Fibroblast of mammary gland (primary cell): ENCODE measurements at regions not wholly inside any gene's neighbourhood (a gene's known extent, or its start where the extent isn't known, plus 50 kb on each side); places are given as distances from the start of the nearest gene placed in this dataset.

Experiments
- DNase-seq: peaks from one replicate; pipeline ENCODE4 v3.0.0-alpha.2; 2010; ENCODE audit warnings: low read depth
- H3K4me3 ChIP-seq: 2 replicates; pipeline ENCODE4 v1.5.1; 2011; ENCODE audit warnings: low read depth, mild to moderate bottlenecking, low read length, moderate library complexity; ENCODE audit not compliant: control insufficient read depth
- TF ChIP-seq, protein P1 (sequence below): conservative IDR thresholded peaks from 2 replicates; pipeline ENCODE4 v1.5.1; 2011; ENCODE audit warnings: low read depth, low read length, inconsistent platforms; ENCODE audit not compliant: control insufficient read depth, insufficient read depth

DNA sequence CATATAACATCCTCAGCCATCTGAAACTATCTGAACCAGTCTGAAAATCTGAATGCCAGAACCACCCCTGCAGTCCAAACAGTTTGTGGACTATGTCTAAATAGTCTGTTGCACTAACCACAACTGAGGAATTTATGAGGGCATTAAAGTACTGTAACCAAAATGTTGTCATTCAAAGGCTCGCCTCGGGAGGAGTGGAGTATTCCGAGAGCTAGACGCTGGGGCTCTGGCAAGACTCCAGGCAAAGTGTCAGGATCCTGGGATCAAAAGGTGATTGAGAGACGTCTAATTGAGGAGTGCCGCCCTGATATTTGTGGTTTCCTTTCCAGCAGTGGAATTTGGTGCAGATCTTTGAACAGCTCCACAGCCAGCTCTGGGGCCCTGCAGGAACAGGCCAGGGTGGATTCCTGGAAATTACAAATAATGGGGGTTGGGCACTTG, 142.9 kb upstream of the MYOCD start:
- peak; percentile 11 for DNase-seq
- H3K4me3 ChIP-seq, result no peak overlapping the region
- TF ChIP-seq, protein P1, sequence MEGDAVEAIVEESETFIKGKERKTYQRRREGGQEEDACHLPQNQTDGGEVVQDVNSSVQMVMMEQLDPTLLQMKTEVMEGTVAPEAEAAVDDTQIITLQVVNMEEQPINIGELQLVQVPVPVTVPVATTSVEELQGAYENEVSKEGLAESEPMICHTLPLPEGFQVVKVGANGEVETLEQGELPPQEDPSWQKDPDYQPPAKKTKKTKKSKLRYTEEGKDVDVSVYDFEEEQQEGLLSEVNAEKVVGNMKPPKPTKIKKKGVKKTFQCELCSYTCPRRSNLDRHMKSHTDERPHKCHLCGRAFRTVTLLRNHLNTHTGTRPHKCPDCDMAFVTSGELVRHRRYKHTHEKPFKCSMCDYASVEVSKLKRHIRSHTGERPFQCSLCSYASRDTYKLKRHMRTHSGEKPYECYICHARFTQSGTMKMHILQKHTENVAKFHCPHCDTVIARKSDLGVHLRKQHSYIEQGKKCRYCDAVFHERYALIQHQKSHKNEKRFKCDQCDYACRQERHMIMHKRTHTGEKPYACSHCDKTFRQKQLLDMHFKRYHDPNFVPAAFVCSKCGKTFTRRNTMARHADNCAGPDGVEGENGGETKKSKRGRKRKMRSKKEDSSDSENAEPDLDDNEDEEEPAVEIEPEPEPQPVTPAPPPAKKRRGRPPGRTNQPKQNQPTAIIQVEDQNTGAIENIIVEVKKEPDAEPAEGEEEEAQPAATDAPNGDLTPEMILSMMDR, result no peak

DNA sequence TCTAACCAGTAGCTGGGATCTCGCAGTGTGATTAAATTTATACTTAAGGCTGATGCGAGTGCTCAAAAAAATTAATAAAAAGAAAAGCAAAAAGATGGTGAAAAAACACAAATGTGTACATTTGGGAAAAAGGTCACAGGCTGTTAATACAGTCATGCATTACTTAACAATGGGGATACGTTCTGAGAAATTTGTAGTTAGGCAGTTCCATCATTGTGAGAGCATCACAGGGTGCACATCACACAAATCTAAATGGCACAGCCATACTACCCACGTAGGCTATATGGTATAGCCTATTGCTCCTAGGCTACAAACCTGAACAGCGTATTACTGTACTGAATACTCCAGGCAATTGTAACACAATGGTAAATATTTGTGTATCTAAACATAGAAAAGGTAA, 142.4 kb upstream of the MYOCD start:
- no peak for DNase-seq
- TF ChIP-seq, protein P1, result no peak
- no peak overlapping the region for H3K4me3 ChIP-seq

DNA sequence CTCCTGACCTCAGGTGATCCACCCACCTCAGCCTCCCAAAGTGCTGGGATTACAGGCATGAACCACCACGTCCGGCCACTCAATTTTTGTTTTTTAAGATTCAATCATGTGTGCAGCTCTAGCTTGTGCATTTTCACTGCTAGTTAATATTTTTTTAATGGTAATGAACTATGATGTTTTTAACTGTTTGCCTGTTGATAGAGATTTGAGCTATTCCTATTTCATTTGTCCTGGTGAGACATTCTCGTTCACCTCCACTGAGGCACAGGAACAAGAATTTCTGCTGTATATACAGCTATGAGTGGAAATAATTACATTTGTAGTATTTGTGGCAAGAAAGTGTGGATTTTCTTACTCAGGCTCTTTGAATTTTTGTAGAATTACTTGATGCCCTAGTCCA, 137.7 kb upstream of the MYOCD start:
- no peak for DNase-seq
- TF ChIP-seq, protein P1, result no peak
- no peak overlapping the region for H3K4me3 ChIP-seq

DNA sequence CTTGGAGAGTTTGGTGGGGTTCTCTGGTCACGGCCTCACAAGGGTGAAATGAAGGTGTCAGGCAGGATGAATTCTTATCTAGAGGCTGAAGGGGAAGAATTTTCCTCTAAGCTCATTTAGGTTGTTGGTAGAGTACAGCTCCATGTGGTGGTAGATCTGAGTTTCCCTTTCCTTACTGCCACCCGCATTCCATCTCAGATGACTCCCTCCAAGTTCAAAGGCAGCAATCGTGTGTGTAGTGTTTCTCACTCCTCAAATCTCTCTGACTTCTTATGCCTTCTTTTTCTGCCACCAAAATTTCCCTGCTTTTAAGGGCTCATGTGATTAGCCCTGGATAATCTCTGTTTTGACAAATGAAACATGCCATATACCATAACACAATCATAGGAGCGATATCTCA, 135.5 kb upstream of the MYOCD start:
- H3K4me3 ChIP-seq, result no peak overlapping the region
- TF ChIP-seq, protein P1, result no peak
- no peak for DNase-seq

DNA sequence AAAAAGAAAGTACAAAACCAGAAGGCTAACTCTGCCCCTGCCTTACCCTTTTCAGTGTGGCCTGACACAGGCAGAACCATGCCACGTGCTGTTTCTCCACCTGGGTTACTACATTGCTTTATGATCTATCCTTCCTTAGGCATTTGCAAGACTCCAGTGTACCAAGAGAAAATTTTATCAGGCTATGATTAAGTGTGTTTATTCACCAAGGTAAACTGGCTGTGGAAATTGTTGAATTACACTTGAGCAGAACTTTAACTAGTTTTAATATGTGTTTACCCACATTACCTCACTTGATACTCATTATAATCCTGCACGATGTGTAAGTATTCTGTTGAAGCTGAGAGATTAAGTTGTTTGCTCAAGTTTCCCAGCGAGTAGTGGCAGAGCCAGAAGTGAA, 129.7 kb upstream of the MYOCD start:
- TF ChIP-seq, protein P1, result no peak
- no peak overlapping the region for H3K4me3 ChIP-seq
- DNase-seq, result no peak

DNA sequence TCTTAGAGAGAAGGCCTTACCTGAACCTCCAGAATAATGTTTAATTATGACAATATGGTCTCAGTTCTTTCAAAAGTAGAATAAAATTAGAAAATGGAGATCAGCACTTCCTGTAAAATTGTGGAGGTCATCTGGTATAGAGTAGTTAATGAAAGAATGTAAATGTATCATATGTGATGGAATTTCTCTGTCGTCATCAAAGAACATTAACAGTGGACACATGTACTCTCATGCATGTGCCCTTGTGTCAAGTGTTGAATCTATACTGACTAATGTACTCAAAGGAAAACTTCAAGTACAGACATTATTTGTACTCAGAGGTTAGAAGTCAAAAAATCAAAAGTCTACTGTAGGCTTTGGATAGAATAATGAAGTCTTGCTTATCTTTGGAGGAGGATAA, 129.2 kb upstream of the MYOCD start:
- TF ChIP-seq, protein P1, result no peak
- no peak overlapping the region for H3K4me3 ChIP-seq
- DNase-seq, result peak; percentile 53

DNA sequence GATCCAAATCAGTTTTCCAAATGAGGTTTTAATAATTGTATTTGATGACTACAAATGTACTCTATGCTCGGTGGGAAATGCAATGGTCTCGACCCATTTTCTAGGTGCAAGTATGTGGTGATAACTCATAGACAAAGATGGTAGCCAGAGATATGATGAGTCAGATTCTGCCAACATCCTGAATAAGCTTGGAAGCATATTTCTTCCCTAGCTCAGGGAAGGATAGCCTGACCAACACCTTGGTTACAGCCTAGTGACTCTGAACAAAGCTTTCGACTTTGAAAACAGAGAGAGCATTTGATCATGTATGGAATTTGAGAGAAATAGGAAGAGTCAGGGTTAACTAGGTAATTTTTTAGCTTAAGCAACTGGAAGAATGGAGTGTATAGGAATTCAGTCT, 128.3 kb upstream of the MYOCD start:
- H3K4me3 ChIP-seq, result no peak overlapping the region
- no peak for DNase-seq
- TF ChIP-seq, protein P1, result no peak
